ENCODE measurements at regions not wholly inside any gene's neighbourhood (a gene's known extent, or its start where the extent isn't known, plus 50 kb on each side); places are given as distances from the start of the nearest gene placed in this dataset.

GRCh38 chr21:41689289-41689583 is 77.6 kb downstream of the RIPK4 start:
- no peak for DNase-seq (ENCODE audit: low read depth, low spot score)
- no peak for TF ChIP-seq CTCF (IDR thresholded peaks at IDR 0.05; ENCODE audit: low read depth, low read length)
- no peak overlapping the region for H3K4me3 ChIP-seq (ENCODE audit: low read depth, low read length)
- in situ Hi-C loops (cut with HindIII; ENCODE audit: low sequenced_read_pairs): no loop called here

GRCh38 chr21:41687633-41688032 is 79.2 kb downstream of the RIPK4 start:
- H3K4me3 ChIP-seq (ENCODE audit: low read depth, low read length): no peak overlapping the region
- no peak for TF ChIP-seq CTCF (IDR thresholded peaks at IDR 0.05; ENCODE audit: low read depth, low read length)
- DNase-seq (ENCODE audit: low read depth, low spot score): no peak
- in situ Hi-C loops (cut with HindIII; ENCODE audit: low sequenced_read_pairs): no loop called here

- in situ Hi-C loops (cut with HindIII; ENCODE audit: low sequenced_read_pairs): no loop called here
These were observed 80.2 kb downstream of the RIPK4 start for GRCh38 chr21:41686664-41687063.

DNA sequence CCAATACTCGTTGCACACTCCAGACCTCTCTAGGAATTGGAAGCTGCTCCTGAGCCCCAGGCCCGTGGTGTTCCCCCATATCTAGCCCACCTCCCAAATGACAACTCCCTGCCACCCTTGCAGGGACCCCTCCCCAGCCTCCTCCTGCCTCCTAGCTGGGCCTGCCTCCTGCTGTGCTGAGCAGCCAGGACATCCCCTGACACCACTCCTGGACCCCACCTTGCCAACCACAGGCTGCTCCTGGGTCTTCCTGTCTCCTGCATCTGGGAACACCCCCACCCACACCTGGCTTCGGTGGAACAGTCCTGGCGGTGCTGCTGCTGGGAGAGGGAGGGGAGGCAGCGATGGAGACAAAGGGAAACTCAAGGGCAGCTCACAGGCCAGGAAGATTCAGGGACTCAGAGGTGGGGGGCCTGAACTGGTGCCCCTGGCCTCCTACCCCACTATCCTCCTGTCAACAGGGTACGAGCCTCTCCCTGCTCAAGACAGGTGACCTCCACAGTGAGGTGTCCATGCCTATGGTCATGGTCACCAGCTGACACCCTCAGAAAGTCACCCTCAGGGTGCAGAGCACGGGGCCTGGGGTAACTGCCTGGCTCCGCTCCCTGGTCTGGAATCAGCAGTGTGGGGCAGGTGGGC is 81.2 kb downstream of the RIPK4 start:
- no peak for DNase-seq (ENCODE audit: low read depth, low spot score)
- TF ChIP-seq CTCF (IDR thresholded peaks at IDR 0.05; ENCODE audit: low read depth, low read length): no peak
- no peak overlapping the region for H3K4me3 ChIP-seq (ENCODE audit: low read depth, low read length)
- in situ Hi-C loops (cut with HindIII; ENCODE audit: low sequenced_read_pairs): no loop called here

More at GRCh38 chr21:41686664-41687063, 80.2 kb downstream of the RIPK4 start:
- DNase-seq (ENCODE audit: low read depth, low spot score): no peak
- no peak for TF ChIP-seq CTCF (IDR thresholded peaks at IDR 0.05; ENCODE audit: low read depth, low read length)
- no peak overlapping the region for H3K4me3 ChIP-seq (ENCODE audit: low read depth, low read length)

GRCh38 chr21:41684381-41685245 is 82.2 kb downstream of the RIPK4 start:
- in situ Hi-C loops (cut with HindIII; ENCODE audit: low sequenced_read_pairs): no loop called here
- peak; percentile 31 for DNase-seq (ENCODE audit: low read depth, low spot score)
- H3K4me3 ChIP-seq (ENCODE audit: low read depth, low read length): no peak overlapping the region
- no peak for TF ChIP-seq CTCF (IDR thresholded peaks at IDR 0.05; ENCODE audit: low read depth, low read length)

- in situ Hi-C loops (cut with HindIII; ENCODE audit: low sequenced_read_pairs): no loop called here
- no peak overlapping the region for H3K4me3 ChIP-seq (ENCODE audit: low read depth, low read length)
- no peak for TF ChIP-seq CTCF (IDR thresholded peaks at IDR 0.05; ENCODE audit: low read depth, low read length)
- no peak for DNase-seq (ENCODE audit: low read depth, low spot score)
These were observed 83.0 kb downstream of the RIPK4 start for GRCh38 chr21:41683815-41684214.
